ENCODE measurements at regions not wholly inside any gene's neighbourhood (a gene's known extent, or its start where the extent isn't known, plus 50 kb on each side); places are given as distances from the start of the nearest gene placed in this dataset.

GRCh38 chr18:2274613-2275012, 296.7 kb downstream of the METTL4 start:
- ATAC-seq = no peak
- no peak for TF ChIP-seq OSR1 (CRISPR knock-in tag; IDR thresholded peaks at IDR 0.05)
- no peak for TF ChIP-seq ZNF70 (CRISPR knock-in tag; IDR thresholded peaks at IDR 0.05)
- TF ChIP-seq BACH2 (CRISPR knock-in tag; IDR thresholded peaks at IDR 0.05; ENCODE audit: borderline replicate concordance) = no peak
- no peak for TF ChIP-seq PPARA (CRISPR knock-in tag; IDR thresholded peaks at IDR 0.05; ENCODE audit: borderline replicate concordance)
- no peak for TF ChIP-seq TOX (CRISPR knock-in tag; IDR thresholded peaks at IDR 0.05; ENCODE audit: borderline replicate concordance)
- no peak for TF ChIP-seq ZNF8 (CRISPR knock-in tag; IDR thresholded peaks at IDR 0.05)
- no peak for TF ChIP-seq ZFP3 (CRISPR knock-in tag; IDR thresholded peaks at IDR 0.05)
- no peak for TF ChIP-seq ZC3H10 (CRISPR knock-in tag; IDR thresholded peaks at IDR 0.05)
- no peak for TF ChIP-seq CSDC2 (CRISPR knock-in tag; IDR thresholded peaks at IDR 0.05)
- TF ChIP-seq CSRNP3 (CRISPR knock-in tag; IDR thresholded peaks at IDR 0.05) = no peak
- TF ChIP-seq CREB5 (CRISPR knock-in tag; IDR thresholded peaks at IDR 0.05; ENCODE audit: low read depth) = no peak
- no peak for TF ChIP-seq TCF4 (CRISPR knock-in tag; IDR thresholded peaks at IDR 0.05; ENCODE audit: borderline replicate concordance)
- TF ChIP-seq ESRRG (CRISPR knock-in tag; IDR thresholded peaks at IDR 0.05) = no peak
- TF ChIP-seq ISL1 (CRISPR knock-in tag; IDR thresholded peaks at IDR 0.05) = no peak

- no peak for ATAC-seq
- TF ChIP-seq OSR1 (CRISPR knock-in tag; IDR thresholded peaks at IDR 0.05) (no peak), ZNF70 (CRISPR knock-in tag; IDR thresholded peaks at IDR 0.05) (no peak), ARNTL (CRISPR knock-in tag; IDR thresholded peaks at IDR 0.05; ENCODE audit: borderline replicate concordance, low read depth) (no peak), CSRNP3 (CRISPR knock-in tag; IDR thresholded peaks at IDR 0.05) (no peak), ZNF565 (CRISPR knock-in tag; conservative IDR thresholded peaks at IDR 0.05; ENCODE audit: low read depth) (no peak), POU6F1 (CRISPR knock-in tag; IDR thresholded peaks at IDR 0.05; ENCODE audit: borderline replicate concordance, low read depth) (no peak)
Measured at GRCh38 chr18:2281086-2281485, 290.2 kb downstream of the METTL4 start.

- ATAC-seq = no peak
Measured at GRCh38 chr18:2281523-2282199, 289.6 kb downstream of the METTL4 start.

More at GRCh38 chr18:2281523-2282199, 289.6 kb downstream of the METTL4 start:
- TF ChIP-seq ZC3H10 (CRISPR knock-in tag; IDR thresholded peaks at IDR 0.05) (no peak), PPARA (CRISPR knock-in tag; IDR thresholded peaks at IDR 0.05; ENCODE audit: borderline replicate concordance) (no peak), SNAI2 (CRISPR knock-in tag; IDR thresholded peaks at IDR 0.05) (no peak), ARNTL (CRISPR knock-in tag; IDR thresholded peaks at IDR 0.05; ENCODE audit: borderline replicate concordance, low read depth) (no peak), PATZ1 (CRISPR knock-in tag; IDR thresholded peaks at IDR 0.05; ENCODE audit: borderline replicate concordance) (no peak), ZNF70 (CRISPR knock-in tag; IDR thresholded peaks at IDR 0.05) (no peak), OSR1 (CRISPR knock-in tag; IDR thresholded peaks at IDR 0.05) (no peak), POU6F1 (CRISPR knock-in tag; IDR thresholded peaks at IDR 0.05; ENCODE audit: borderline replicate concordance, low read depth) (no peak), GLIS3 (CRISPR knock-in tag; IDR thresholded peaks at IDR 0.05) (no peak), ISL1 (CRISPR knock-in tag; IDR thresholded peaks at IDR 0.05) (no peak), BACH2 (CRISPR knock-in tag; IDR thresholded peaks at IDR 0.05; ENCODE audit: borderline replicate concordance) (no peak), ZFP30 (CRISPR knock-in tag; IDR thresholded peaks at IDR 0.05) (no peak), ZFP3 (CRISPR knock-in tag; IDR thresholded peaks at IDR 0.05) (no peak)

Measured in SK-N-SH treated with all-trans-retinoic acid at 6 μM for 48 hours (cell line).